ENCODE measurements at regions not wholly inside any gene's neighbourhood (a gene's known extent, or its start where the extent isn't known, plus 50 kb on each side); places are given as distances from the start of the nearest gene placed in this dataset.

DNA sequence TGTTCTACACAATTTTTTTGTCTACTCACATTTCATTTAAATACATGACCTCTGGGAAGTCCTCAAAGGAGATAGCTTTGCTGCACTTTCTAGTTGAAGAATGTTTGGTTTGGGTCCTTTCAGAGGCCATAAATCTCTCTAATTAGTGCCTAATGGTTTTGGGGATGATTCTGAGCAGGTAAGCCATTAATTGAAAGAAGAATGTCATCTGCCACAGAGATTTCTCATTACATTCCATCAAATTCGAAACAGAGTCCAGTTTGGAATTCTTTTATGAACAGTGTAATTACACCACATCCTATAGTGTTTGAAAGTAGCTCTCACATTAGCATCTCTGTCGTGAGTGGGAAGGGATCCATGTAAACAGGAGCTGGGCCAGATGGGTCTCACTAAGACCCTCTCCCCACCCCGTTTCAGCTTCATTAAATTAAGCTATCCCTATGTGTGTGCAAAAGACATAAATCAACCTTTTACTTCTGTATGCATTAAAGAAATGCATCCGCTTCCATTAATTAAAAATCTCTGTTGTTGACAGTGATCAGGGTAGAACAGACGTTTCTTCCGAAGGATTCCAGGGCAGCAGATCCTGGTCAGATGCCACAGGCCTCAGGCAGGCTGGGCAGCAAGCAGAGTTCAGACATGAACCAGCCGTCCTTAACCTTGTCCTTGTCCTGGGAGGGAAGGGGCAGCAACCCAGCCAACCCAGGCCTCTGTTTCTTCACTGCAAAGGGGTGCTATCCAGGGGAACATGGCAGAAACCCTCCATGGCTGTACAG lies 99.8 kb upstream of the MAP1B start:
- DNase-seq, result no peak

DNA sequence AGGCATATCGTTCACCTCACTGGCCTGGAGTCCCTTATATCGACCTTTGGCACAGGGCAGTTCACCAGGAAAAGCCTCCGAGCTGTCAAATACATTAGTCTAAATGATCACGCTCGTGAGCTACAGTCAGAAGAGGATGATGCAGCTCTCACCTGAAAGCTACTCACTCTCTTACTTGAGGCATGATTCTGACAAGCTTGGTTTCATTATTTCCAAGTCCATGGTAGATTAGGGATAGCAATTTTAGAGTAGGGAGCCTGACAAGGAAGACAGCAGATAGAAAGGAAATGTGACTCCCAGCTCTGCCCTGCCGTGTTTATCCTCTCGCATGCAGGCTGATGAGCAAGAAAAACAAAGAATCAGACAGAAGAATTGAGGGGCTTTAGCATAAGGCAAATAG lies 98.0 kb upstream of the MAP1B start:
- DNase-seq, result no peak

DNA sequence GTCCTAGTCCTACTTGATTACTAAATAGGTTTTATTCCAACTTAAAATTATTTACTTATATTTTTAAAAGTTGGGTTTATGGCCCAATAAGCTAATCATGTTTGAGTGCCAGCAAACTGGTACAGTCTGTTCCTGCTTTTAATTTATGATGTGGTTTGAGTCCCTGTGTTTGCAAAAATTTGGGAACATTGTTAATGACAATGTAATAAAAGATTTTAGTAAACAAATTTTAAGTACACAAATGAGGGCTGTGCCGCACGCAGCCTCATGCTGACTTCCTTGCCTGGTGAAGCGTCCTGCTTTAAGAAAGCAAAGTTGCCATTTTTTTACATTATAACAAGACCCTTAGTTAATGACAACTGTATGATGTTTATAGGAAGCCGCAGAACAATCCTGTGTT lies 96.8 kb upstream of the MAP1B start:
- DNase-seq, result no peak

DNA sequence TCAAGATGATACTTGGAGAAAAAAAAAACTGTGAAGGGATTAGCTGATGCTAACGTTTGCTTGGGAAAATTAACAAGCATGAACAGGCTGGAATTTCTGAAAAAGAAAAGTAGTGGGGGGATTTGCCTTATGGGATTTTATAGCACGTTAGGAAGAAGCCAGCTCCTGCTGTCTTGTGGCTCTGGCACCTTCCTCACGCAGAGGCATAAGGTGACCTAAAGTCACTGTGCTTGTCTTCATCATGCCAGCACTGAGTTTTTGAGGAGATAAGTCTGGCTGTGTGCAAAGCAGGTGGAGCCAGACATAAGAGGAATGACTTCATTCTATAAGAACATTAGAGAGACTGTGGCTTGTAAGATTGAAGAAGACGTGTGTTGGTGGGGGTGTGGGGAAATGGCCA lies 94.4 kb upstream of the MAP1B start:
- no peak for DNase-seq

DNA sequence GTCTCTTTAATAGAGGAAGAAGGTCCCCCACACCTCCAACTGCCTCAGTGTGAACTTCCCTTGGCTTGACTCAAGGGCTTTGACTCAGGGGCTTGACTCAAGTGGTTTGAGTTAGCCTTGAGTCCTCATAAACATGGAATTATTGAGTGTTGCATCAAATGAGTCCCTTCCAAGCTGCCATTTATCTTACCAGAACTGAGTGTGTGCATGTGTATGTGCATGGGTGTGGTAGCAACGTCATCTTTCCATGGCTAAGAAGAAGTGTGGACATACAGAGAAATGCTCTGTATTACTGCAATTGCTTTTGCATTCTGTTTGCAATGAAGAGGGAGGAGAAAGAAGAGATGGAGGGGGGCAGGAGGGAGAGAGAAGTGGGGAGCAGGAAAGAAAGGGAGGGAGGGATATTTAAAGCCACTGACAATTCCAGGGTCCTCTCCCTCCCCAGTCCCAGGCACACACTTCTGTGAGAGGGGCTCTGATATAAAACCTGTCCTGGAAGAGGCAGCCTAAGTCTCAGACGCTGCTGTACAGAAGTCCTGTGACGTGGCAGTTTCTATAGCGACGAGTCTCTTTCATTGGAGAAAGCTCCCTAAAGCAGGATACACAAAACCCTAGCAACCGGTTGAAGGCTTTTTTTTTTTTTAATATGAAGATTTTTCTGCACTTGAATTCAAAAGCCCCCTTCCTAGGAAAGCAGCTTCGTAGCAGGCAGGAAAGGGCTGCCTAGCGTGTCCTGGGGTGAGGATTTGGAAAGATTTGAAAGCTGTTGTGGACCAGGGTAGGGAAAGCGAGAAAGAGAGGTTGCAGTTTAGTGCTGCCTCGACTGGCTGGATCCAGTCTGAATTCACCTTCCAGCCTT lies 93.3 kb upstream of the MAP1B start:
- DNase-seq, result no peak

DNA sequence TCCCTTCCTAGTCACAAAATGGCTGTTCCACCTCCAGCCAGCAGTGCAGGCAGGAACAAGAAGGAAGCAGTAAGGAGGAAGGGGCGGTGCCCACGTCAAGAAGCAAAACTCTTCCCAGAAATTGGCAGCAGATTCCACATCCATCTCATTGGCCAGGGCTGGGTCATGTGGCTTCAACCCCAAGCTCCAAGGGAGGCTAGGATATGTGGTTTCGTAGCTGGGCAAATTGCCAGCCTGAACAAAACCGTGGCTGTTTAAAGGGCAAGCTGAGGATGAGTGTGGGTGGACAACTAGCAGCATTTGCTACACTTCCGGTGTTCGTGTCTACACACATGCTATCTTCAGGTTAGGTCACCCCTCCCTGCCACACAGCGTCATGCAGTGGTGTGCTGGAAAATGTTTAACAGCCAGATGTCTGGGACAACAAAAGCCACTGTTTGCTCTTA lies 92.1 kb upstream of the MAP1B start:
- DNase-seq, result peak in 1 of 2 donors; percentile 2

DNA sequence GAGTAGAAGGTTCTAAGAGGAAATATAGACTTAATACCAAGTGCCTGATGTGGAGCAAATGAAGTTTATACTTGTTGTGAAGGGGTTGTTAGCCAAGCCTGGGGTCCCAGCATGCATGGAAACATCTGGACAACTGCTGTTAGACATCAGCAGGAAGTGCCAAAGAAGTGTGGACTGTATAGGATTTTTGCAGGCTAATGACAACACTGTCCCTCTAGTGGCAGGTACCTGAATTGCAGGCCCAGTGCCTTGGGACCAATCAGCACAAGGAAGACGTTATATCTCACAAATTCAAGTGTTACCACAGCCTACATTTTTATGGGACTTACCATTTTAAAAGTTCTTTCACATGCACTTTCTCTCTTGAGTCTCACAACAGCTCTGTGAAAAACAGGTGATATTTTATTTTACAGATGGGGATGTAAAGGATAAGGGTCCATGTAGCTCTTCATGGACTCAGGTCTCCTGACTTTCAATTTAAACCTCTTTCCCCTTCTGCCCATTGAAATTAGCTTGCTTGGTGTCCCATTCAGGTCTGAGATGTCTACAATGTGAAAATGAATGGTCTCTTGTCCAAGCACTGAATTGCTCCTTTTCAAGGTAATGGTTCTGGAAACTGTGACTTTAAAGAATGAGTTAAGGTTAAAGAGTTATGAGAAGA lies 89.0 kb upstream of the MAP1B start:
- peak; percentile 72 to 79 for DNase-seq

DNA sequence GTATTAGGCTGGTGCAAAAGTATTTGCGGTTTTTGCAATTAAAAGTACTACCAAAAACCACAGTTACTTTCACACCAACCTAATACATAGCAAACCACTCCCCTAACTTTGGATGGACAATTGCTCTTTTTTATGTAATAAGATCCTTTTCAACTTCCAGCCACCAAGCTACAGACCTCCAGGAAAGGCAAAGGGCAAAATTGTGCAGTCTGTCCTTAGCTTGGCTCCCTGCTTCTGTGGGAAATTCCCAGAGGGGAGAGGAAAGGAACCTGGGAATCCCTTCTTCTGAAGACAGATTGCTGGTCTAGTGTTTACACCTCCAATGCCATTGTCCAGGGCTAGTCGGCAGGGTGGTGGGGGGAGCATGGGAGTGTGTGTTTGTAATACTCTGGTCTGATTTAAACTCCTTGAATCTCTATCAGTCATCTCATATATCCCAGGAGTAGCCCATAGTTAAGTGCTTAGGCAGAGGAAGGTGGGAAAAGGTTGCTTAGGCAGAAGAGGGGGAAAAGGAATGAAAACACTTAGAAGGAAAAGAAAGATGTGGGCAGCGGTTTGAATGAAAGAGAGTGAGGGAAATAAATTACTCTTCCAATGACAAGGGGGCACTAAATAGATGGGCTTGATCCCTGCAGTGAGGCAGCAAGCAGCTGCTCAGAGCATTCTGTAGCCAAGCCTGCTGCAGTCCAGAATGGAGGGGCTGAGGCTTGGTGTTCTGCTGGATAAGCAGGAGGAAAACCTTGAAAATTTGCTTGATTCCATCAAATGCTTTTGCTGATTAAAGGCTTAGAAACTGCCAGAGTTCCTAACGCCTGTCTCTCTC lies 86.9 kb upstream of the MAP1B start:
- no peak for DNase-seq

DNA sequence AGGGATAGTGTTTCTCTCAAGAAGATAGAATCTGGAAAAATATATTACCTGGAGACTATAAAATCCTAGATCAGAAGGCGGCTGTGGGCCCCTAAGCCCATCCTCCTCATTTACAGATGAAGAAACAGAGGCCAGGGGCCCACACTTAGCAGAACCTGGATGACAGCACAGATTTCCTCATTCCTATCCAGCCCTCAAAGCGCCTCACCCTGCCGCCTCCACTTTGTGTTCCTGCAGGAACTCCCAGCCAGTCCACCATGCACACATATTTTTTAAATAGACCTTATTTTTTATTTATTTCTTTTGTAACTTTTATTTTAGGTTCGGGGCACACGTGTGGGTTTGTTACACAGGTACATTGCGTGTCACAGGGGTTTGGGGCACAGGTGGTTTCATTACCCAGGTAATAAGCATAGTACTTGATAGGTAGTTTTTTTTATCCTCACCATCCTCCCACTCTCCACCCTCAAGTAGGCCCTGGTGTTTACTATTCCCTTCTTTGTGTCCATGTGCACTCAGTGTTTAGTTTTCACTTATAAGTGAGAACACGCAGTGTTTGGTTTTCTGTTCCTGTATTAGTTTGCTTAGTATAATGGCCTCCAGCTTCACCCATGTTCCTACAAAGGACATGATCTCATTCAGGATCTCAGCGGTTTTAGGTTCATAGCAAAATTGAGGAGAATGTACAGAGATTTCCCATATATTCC lies 85.5 kb upstream of the MAP1B start:
- DNase-seq, result no peak

DNA sequence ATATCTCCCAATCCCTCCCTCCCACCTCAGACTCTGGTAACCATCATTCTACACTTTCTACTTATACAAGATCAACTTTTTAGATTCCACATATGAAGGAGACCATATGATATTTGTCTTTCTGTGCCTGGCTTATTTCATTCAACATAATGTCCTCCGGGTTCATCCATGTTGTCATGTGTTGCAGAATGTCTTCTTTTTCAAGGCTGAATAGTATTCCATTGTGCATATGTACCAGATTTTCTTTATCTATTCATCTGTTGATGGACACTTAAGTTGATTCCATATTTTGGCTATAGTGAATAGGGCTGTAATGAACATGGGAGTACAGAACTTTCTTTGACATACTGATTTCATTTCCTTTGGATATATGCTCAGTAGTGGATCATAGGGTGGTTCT lies 78.9 kb upstream of the MAP1B start:
- DNase-seq, result no peak

DNA sequence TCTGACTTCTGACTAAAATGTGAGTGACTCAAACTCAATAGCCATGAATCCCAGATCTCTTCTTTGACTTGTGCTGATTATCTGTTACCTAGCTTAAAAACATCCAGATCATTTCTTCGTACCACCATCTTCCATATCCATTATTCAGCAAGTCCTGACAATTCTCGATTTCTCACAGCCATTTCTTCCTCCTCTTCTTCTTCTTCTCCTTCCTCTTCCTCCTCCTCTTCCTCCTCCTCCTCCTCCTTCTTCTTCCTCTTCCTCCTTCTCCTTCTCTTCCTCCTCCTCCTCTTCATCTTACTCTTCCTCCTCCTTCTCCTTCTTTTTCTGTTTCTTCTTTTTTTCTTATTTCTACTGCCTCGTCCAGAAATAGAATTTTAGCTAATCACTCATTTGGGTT lies 77.0 kb upstream of the MAP1B start:
- DNase-seq, result no peak

DNA sequence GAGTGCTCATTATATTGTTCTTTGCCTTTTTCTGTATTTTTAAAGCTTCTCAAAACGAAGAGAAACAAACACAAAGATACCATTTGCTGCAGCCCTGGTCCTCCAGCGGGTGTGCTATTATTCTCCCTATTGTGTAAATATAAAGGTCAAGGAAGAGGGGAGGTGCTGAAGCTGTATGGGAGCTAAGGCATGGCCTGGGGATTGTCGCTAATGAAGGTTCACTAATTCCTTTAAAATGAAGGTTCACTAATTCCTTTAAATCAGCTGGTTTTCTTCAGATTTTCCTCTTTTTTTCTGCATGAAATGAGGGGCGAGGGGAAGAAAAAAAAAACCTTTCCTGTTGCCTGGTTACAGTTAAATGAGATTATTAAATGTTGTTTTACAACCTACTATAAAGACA lies 74.5 kb upstream of the MAP1B start:
- no peak for DNase-seq

DNA sequence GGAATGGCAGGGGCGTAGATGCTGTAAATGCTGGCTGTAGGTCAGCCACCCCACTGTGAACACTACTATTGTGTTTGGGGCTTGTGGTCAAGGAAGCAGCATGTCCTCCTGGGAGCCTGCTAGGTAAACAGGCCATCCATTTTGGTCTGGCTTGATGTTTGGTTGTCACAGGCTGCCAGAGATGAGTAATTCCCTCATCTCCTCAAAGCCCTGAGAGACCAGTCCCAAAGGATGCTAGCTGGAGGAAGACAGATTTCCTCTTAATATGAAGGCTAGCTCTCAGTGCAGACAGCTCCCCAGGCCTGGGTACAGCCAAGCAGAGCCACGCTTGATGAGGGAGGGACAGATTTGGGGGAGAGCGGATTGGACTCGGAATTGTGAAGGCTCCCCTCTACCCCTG lies 72.5 kb upstream of the MAP1B start:
- no peak for DNase-seq

DNA sequence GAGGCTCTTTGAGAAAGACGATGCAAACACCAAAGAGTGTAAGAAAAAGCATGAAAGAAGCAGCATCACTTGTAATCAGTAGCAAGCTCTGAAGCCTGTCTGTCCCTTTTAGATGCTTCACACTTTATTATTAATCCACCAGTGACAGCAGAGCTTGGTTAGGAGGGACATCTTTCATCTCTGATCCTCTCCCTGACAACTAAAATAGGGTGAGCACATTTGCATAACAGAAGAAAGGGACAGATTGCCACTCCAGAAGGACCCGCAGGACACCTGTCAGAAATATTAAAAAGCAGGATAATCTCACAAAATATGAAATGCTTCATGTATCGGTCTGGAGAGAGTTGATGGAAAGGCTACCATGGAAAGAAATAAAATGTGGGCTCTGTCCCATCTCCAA lies 71.4 kb upstream of the MAP1B start:
- DNase-seq, result no peak

DNA sequence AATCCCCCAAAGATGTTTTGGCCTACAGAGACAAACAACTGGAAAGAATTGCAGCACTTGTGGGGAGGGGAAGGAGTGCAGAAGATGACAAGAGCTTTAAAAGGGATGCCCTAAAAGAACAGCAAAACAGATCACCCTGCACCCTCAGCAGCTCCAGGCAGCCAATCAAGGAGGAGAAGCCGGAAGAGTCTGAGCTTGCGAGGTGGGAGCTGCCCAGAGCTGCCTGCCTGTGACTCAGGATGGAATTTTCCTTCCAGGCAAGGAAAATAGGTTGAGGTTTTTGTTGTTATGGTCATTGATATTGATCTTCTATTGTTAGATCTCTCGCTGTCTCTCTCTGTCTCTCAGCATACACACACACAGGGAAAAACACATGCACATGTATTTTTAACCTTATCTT lies 70.3 kb upstream of the MAP1B start:
- no peak for DNase-seq

DNA sequence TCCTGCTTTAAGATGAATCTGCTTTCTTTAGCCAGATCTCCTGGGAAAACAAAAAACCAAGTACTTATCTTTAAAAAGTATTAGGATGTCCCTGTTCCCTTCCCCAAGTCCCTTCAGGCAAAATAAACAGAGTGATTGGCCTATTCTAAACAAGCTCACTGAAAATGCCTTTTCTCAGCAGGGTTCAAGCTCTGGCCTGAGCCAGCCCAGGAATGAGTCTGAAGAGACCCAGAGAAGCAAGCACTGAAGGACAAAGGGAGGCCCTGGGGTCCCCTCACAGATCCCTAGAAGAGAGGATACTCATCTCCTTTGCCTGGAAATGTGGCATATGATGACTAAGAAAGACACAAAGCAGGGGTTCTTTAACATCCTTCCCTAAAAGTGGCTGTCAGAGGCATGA lies 66.8 kb upstream of the MAP1B start:
- no peak for DNase-seq

DNA sequence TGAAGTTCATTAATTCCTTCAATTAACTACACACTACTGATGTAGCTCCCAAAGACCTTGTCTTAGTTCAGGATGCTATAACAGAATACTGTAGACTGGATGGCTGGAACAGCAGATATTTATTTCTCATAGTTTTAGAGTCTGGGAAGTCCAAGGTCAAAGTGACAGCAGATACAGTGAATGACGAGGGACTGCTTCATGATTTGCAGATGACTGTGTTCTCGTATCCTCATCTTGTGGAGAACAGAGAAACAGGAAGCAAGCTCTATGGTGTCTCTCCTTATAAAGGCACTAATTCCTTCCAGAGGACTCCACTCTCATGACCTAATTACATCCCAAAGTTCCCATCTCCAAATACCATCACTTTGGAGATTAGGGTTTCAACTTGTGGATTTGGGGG lies 65.6 kb upstream of the MAP1B start:
- DNase-seq, result no peak

DNA sequence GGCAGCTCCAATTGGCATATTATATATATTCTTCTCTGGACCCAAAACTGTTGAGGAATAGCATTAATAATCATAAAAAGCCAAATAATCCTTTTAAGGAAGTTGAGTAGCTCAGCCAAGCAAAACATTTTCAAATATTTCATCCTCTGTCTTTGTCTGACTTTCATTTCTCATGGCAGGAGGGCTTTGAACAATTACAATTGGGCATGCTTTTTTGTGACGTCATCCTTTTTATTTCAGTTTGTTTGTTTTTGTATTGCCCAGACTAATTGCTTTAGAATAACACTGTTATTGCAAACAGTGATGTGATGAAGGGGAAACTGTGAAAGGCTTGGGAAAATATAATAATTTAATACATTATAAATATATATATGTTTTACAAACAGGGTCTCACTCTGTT lies 65.2 kb upstream of the MAP1B start:
- DNase-seq, result no peak

DNA sequence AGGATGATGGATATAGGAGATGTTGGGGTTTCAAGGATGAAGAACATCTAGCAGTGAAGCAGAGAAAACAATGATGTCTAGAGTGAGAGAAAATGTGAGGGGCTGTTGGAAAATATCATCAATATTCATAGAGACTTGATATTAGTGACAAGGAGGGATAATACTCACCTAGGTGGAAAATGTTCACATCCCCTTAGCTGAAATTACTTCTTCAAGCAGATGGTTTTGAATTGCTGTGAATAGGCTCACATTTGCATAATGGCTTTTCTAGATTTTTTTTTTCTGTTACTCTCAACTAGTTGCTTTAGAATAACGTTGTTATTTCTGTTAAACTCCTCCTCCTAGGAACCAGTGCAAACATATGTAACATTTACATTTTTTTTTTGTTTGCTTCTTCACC lies 61.6 kb upstream of the MAP1B start:
- DNase-seq, result no peak

DNA sequence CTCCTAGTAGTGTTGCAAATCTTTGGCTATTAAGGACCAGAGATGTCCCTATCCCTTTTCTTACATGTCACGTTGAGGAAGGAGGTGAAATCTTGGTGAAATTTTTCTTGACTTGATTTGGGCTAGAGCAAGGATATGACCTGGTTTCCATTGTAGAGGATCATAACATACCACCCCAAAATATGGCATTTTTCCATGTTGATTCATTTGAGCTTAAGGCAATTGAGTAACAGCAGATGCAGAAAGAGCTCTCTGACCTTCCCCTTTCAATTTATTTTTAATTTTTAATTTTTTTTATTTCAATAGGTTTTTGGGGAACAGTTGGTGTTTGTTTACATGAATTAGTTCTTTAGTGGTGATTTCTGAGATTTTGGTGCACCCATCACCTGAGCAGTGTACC lies 61.2 kb upstream of the MAP1B start:
- DNase-seq, result no peak

DNA sequence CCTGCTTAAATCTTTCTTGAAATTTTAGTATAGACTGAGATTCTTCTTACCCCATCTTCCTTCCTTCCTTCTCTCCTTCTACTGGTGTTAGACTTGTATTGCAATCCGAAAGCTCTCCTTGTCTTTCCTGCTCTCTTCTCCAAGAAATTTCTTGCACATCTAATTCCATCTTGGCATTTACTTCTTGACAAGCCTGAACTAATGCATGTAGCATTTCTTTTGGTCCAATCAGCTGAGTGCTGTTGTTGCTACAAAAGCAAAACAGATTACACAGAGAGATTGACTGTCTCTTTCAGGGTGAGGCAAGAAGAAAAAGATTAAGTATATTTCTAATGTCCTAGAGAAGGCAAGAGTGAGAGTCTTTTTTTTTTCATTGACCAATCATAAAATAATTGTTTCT lies 51.6 kb upstream of the MAP1B start:
- DNase-seq, result no peak

All from stimulated activated CD4-positive, alpha-beta T cell treated with anti-CD3 and anti-CD28 coated beads, Interleukin-2, amount 100 ng/mL, for 24 hours (primary cell).